Activated naive CD4-positive, alpha-beta T cell treated with Interleukin-2 at 50 U/mL for 16 hours (primary cell): ENCODE measurements at regions not wholly inside any gene's neighbourhood (a gene's known extent, or its start where the extent isn't known, plus 50 kb on each side); places are given as distances from the start of the nearest gene placed in this dataset.
"Not testable (repeated sequence)": the region's sequence is repeated elsewhere in the genome, so short reads cannot be mapped to it uniquely, and the experiment has no call there.

Experiments used
- DNase-seq: peaks from one replicate; pipeline ENCODE4 v3.0.0-alpha.2; 2020

- DNase-seq = no peak
Observed at GRCh38 chr2:39925312-39925711, 146.3 kb upstream of the THUMPD2 start.

- no peak for DNase-seq
Observed at GRCh38 chr2:39923455-39923854, 144.4 kb upstream of the THUMPD2 start.

GRCh38 chr2:39922679-39923405 lies 143.8 kb upstream of the THUMPD2 start:
- DNase-seq = no peak

DNA sequence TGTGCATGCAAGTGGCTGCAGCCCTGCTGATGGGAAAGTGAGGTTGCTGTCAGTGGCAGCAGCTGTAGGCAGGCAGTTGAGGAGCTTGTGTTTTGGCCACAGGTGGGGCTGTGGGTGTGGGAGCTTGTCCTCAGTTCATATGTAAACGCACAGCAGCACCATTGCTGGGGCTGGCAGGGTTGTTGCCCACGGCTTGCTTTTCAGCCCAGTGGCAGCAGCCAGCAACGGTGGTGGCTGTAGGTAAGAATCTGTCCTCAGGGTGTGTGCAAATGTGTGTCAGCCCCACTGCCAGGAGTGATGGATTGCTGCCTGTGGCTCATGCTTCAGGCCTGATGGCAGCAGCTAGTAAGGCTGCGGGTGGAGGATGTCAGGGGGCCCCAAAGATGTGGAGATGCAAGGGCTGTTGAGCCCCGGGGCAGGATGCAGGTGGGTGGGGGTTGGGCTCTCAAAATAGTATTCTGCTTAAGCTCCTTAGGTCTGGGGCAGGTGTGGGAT lies 141.3 kb upstream of the THUMPD2 start:
- DNase-seq = no peak

- no peak for DNase-seq
Observed at GRCh38 chr2:39919511-39920306, 140.7 kb upstream of the THUMPD2 start.

GRCh38 chr2:39918886-39919285 lies 139.8 kb upstream of the THUMPD2 start:
- DNase-seq = no peak

DNA sequence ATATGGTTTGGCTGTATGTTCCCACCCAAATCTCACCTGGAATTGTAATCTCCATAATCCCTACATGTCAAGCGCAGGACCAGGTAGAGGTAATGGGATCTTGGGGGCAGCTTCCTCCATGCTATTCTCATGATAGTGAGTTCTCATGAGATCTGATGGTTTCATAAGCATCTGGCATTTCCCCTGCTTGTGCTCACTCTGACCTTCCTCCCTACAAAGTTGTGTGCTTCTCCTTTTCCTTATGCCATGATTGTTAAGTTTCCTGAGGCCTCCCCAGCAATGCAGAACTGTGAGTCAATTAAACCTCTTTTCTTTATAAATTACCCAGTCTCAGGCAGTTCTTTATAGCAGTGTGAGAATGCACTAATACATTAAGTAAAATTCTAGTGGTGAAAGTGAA lies 138.3 kb upstream of the THUMPD2 start:
- DNase-seq = not testable (repeated sequence)

DNA sequence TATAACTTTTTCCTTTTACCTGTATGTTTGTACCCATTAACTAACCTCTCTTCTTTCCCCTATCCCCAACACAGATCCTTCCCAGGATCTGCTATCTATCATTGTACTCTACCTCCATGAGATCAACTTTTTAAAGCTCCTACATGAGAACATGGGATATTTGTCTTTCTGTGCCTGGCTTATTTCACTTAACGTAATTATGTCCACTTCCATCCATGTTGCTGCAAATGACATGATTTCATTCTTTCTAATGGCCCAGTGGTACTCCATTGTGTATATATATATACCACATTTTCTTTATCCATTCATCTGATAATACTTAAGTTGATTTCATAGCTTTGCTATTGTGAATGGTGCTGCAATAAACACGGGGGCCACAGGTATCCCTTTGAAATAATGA lies 135.9 kb upstream of the THUMPD2 start:
- no peak for DNase-seq

DNA sequence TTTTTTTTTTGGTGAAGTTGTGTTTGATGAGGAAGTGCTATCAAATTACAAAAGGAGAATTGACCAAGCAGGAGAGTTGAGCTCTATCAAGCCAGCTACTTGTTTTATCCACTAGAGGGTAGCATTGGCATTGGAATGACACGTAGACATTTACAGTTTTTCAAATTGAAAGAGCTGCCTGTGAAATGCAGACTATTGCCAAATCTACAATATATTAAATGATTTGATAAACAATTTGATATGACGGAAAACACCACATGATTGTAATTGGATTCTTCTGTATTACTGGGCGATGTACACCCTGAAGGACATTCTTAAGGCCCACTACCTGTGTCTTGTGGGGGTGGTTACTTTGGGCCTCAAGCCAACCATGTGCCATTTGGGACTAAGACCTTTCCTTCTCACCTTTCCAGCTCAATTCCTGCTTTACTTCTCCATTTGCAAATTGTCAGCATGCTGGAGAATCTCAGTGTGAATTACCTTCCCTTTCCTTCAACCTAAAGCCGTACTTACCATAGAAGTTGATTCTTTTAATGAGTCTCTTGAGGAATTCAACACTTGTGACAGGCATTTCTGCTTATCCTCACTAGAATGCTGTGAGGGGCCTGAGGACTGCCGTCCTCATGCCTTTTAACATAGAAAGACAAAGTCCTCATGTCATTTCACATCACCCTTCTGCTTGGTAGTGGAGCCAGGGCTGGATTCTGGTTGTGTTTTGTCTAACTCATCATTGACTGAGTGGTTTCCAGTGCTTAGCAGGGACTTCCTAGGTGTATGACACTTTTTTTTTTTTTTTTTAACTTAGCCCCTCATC lies 134.8 kb upstream of the THUMPD2 start:
- no peak for DNase-seq

DNA sequence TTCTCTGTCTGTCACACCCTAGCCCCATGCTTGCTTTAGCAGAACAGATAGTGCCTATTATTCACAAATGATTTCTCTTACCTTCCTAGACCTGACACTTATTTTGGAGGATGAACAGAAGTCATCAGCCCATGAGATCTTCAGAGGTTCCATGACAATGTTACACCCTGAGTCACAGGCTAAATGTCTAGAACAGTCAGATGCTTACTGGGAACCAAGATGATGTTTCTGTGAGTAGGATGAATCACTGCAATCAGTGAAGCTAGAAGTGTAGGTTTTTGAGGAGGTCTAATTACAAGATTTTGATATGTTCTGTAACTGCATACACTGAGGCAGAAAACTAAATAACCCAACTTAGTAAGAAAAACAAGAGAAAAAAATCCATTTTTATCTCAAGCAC lies 123.0 kb upstream of the THUMPD2 start:
- no peak for DNase-seq

GRCh38 chr2:39898934-39899333 lies 119.9 kb upstream of the THUMPD2 start:
- no peak for DNase-seq

- no peak for DNase-seq
Observed at GRCh38 chr2:39897273-39897672, 118.2 kb upstream of the THUMPD2 start.

DNA sequence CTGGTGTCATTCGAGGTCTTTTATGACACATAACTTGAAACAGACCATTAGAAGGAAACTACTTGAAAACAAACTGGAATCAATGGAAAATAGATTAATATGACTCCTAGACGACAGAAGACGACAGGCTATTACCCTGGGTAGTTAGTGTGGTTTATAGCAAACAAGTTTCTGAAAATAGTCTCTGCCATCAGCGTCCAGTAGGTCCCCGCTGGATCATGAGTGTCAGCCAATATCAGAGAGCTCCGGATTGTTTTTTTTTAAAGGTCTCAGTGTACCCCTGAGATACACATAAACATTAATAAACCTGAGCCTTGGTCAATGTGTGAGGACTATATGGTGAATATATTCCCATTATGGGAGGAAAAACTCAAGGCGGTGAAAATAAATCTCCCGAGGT lies 115.0 kb upstream of the THUMPD2 start:
- DNase-seq = no peak

- no peak for DNase-seq
Observed at GRCh38 chr2:39893616-39894015, 114.6 kb upstream of the THUMPD2 start.

DNA sequence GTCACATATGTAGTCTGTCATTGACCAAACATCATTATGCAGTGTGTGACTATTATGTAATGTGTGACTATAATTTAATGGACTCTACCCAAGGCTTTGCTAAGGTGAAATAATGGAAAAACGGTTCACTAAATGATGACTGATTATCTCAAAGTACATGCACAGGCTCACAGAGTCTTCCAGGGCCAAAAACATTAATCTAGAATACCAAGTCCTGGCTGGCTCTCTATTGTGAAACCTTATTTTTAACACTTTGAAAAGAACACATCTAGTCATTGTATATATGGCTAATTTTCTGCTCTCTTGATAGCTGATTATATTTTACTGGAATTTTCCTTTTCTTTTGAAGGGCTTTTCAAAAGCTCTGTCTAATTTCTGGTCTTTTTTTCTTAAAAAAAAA lies 102.9 kb upstream of the THUMPD2 start:
- no peak for DNase-seq

DNA sequence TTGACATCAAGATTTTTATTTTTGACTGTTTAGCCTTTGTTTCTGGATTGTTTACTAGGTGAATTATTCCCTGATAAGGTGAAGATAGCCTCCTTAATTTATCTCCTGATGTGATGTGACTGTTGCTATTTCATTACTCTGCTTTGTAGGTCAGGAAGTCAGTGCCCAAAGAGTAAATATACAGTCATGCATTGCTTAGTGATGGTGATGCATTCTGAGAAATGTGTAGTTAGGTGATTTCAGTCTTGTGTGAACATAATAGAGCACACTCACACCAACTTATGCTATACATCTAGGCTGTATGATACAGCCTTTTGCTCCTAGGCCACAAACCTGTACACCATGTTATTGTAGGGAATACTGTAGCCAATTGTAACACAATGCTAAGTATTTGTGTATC lies 102.4 kb upstream of the THUMPD2 start:
- no peak for DNase-seq

GRCh38 chr2:39879001-39879400 lies 99.9 kb upstream of the THUMPD2 start:
- DNase-seq = not testable (repeated sequence)

DNA sequence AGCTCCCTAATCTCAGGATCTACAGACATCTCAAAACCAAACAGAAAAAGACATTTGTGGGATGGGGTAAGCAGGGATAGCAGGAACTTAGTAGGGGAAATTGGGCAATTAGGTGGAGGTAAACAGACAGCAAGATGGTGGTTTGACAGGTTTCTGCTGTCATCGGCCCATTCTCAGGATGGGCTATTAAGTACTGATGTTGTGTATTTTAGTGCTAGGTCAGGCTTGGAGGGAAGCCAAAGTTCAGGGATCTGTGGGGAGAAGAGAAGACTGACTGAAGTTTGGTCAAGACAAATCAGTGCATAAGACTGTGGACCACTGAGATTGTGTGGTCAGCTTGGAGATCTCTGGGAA lies 96.8 kb upstream of the THUMPD2 start:
- DNase-seq = no peak

- no peak for DNase-seq
Observed at GRCh38 chr2:39875182-39875913, 96.3 kb upstream of the THUMPD2 start.

- DNase-seq = no peak
Observed at GRCh38 chr2:39874236-39874635, 95.2 kb upstream of the THUMPD2 start.

- no peak for DNase-seq
Observed at GRCh38 chr2:39873586-39873985, 94.5 kb upstream of the THUMPD2 start.

GRCh38 chr2:39872748-39873147 lies 93.7 kb upstream of the THUMPD2 start:
- DNase-seq = no peak

- DNase-seq = no peak
Observed at GRCh38 chr2:39871291-39871761, 92.3 kb upstream of the THUMPD2 start.
